HG03039 (cell line): ENCODE measurements at regions not wholly inside any gene's neighbourhood (a gene's known extent, or its start where the extent isn't known, plus 50 kb on each side); places are given as distances from the start of the nearest gene placed in this dataset.

Experiments used
- ATAC-seq: cut with Tn5 transposase; IDR thresholded peaks from one replicate; pipeline ENCODE4 v1.9.1; 2021; ENCODE audit warnings: mild to moderate bottlenecking, moderate library complexity; ENCODE audit not compliant: unreplicated experiment

GRCh38 chr7:12741951-12742575, 54.6 kb downstream of the ARL4A start:
- ATAC-seq, result no peak

- no peak for ATAC-seq
Observed at GRCh38 chr7:12746211-12746610, 58.8 kb downstream of the ARL4A start.

GRCh38 chr7:12747687-12748306, 60.4 kb downstream of the ARL4A start:
- ATAC-seq, result no peak

GRCh38 chr7:12749069-12749468, 61.6 kb downstream of the ARL4A start:
- no peak for ATAC-seq

- no peak for ATAC-seq
Observed at GRCh38 chr7:12749746-12750145, 62.3 kb downstream of the ARL4A start.

GRCh38 chr7:12751764-12752163, 64.3 kb downstream of the ARL4A start:
- no peak for ATAC-seq

- no peak for ATAC-seq
Observed at GRCh38 chr7:12754179-12754578, 66.7 kb downstream of the ARL4A start.

- ATAC-seq, result no peak
Observed at GRCh38 chr7:12756821-12757220, 69.4 kb downstream of the ARL4A start.

GRCh38 chr7:12757443-12757842, 70.0 kb downstream of the ARL4A start:
- no peak for ATAC-seq

- ATAC-seq, result no peak
Observed at GRCh38 chr7:12759151-12759550, 71.7 kb downstream of the ARL4A start.

GRCh38 chr7:12761111-12761510, 73.7 kb downstream of the ARL4A start:
- no peak for ATAC-seq

GRCh38 chr7:12761691-12762090, 74.3 kb downstream of the ARL4A start:
- no peak for ATAC-seq

GRCh38 chr7:12764458-12764891, 77.0 kb downstream of the ARL4A start:
- no peak for ATAC-seq

- ATAC-seq, result no peak
Observed at GRCh38 chr7:12765431-12766100, 78.1 kb downstream of the ARL4A start.

- ATAC-seq, result no peak
Observed at GRCh38 chr7:12766416-12766815, 79.0 kb downstream of the ARL4A start.

GRCh38 chr7:12768948-12769347, 81.5 kb downstream of the ARL4A start:
- ATAC-seq, result no peak

- ATAC-seq, result no peak
Observed at GRCh38 chr7:12769444-12769843, 82.0 kb downstream of the ARL4A start.

- ATAC-seq, result no peak
Observed at GRCh38 chr7:12770227-12770975, 83.0 kb downstream of the ARL4A start.

- ATAC-seq, result no peak
Observed at GRCh38 chr7:12771378-12771877, 84.0 kb downstream of the ARL4A start.

- no peak for ATAC-seq
Observed at GRCh38 chr7:12772768-12773167, 85.3 kb downstream of the ARL4A start.

- ATAC-seq, result no peak
Observed at GRCh38 chr7:12777257-12777656, 89.8 kb downstream of the ARL4A start.
